ENCODE measurements at regions not wholly inside any gene's neighbourhood (a gene's known extent, or its start where the extent isn't known, plus 50 kb on each side); places are given as distances from the start of the nearest gene placed in this dataset.

- Histone ChIP-seq H3K9me2 (replicated peaks; ENCODE audit: insufficient read depth, low read length) (no peaks in the 10 kb centered on the region), H3K9ac (ENCODE audit: low read length) (no peak overlapping the region), H3K36me3 (ENCODE audit: low read length) (no peaks in the 10 kb centered on the region), H3K4me2 (ENCODE audit: low read depth, low read length, poor library complexity, severe bottlenecking) (no peak overlapping the region), H3K9me3 (ENCODE audit: insufficient read depth, low read length) (no peaks in the 10 kb centered on the region), H4K20me1 (ENCODE audit: low read depth, low read length) (no peaks in the 10 kb centered on the region), H3F3A (ENCODE audit: insufficient read depth) (no peaks in the 10 kb centered on the region), H3K27ac (ENCODE audit: low read depth, low read length) (no peak overlapping the region), H3K79me2 (ENCODE audit: insufficient read depth, low read length) (no peaks in the 10 kb centered on the region), H2AFZ (ENCODE audit: low read depth, low read length, severe bottlenecking) (no peak overlapping the region), H3K27me3 (ENCODE audit: low read length) (no peaks in the 10 kb centered on the region), H3K4me3 (ENCODE audit: insufficient read depth, low read length, poor library complexity, severe bottlenecking) (no peak overlapping the region)
- no peak for TF ChIP-seq EZH2phosphoT487 (conservative IDR thresholded peaks at IDR 0.05; ENCODE audit: low read length)
- no peak for TF ChIP-seq CTCF (IDR thresholded peaks at IDR 0.05; ENCODE audit: insufficient read depth, low read length, poor library complexity, severe bottlenecking)
Observed at GRCh38 chr11:92546603-92547002, 322.0 kb downstream of the FAT3 start.

- H3K4me2 ChIP-seq (ENCODE audit: low read depth, low read length, poor library complexity, severe bottlenecking) = no peak overlapping the region
- H3F3A ChIP-seq (ENCODE audit: insufficient read depth) = no peaks in the 10 kb centered on the region
- no peaks in the 10 kb centered on the region for H3K9me2 ChIP-seq (replicated peaks; ENCODE audit: insufficient read depth, low read length)
- H3K79me2 ChIP-seq (ENCODE audit: insufficient read depth, low read length) = no peaks in the 10 kb centered on the region
- TF ChIP-seq EZH2phosphoT487 (conservative IDR thresholded peaks at IDR 0.05; ENCODE audit: low read length) (no peak), CTCF (IDR thresholded peaks at IDR 0.05; ENCODE audit: insufficient read depth, low read length, poor library complexity, severe bottlenecking) (no peak)
- H4K20me1 ChIP-seq (ENCODE audit: low read depth, low read length) = no peaks in the 10 kb centered on the region
- no peak overlapping the region for H2AFZ ChIP-seq (ENCODE audit: low read depth, low read length, severe bottlenecking)
- no peaks in the 10 kb centered on the region for H3K9me3 ChIP-seq (ENCODE audit: insufficient read depth, low read length)
- no peak overlapping the region for H3K27ac ChIP-seq (ENCODE audit: low read depth, low read length)
- no peak overlapping the region for H3K9ac ChIP-seq (ENCODE audit: low read length)
- no peaks in the 10 kb centered on the region for H3K27me3 ChIP-seq (ENCODE audit: low read length)
- no peaks in the 10 kb centered on the region for H3K36me3 ChIP-seq (ENCODE audit: low read length)
- H3K4me3 ChIP-seq (ENCODE audit: insufficient read depth, low read length, poor library complexity, severe bottlenecking) = no peak overlapping the region
Observed at GRCh38 chr11:92550411-92550810, 325.8 kb downstream of the FAT3 start.

- Histone ChIP-seq H3K27ac (ENCODE audit: low read depth, low read length) (no peak overlapping the region), H3K36me3 (ENCODE audit: low read length) (no peaks in the 10 kb centered on the region), H3K9me2 (replicated peaks; ENCODE audit: insufficient read depth, low read length) (no peaks in the 10 kb centered on the region), H4K20me1 (ENCODE audit: low read depth, low read length) (no peaks in the 10 kb centered on the region), H2AFZ (ENCODE audit: low read depth, low read length, severe bottlenecking) (no peak overlapping the region), H3K79me2 (ENCODE audit: insufficient read depth, low read length) (no peaks in the 10 kb centered on the region), H3K4me3 (ENCODE audit: insufficient read depth, low read length, poor library complexity, severe bottlenecking) (no peak overlapping the region), H3F3A (ENCODE audit: insufficient read depth) (no peaks in the 10 kb centered on the region), H3K9ac (ENCODE audit: low read length) (no peak overlapping the region), H3K4me2 (ENCODE audit: low read depth, low read length, poor library complexity, severe bottlenecking) (no peak overlapping the region), H3K27me3 (ENCODE audit: low read length) (no peaks in the 10 kb centered on the region), H3K9me3 (ENCODE audit: insufficient read depth, low read length) (no peaks in the 10 kb centered on the region)
- TF ChIP-seq EZH2phosphoT487 (conservative IDR thresholded peaks at IDR 0.05; ENCODE audit: low read length) = no peak
- TF ChIP-seq CTCF (IDR thresholded peaks at IDR 0.05; ENCODE audit: insufficient read depth, low read length, poor library complexity, severe bottlenecking) = no peak
Observed at GRCh38 chr11:92550871-92551270, 326.3 kb downstream of the FAT3 start.

Measured in SU-DHL-6 (cell line).